ENCODE measurements at regions not wholly inside any gene's neighbourhood (a gene's known extent, or its start where the extent isn't known, plus 50 kb on each side); places are given as distances from the start of the nearest gene placed in this dataset.

DNA sequence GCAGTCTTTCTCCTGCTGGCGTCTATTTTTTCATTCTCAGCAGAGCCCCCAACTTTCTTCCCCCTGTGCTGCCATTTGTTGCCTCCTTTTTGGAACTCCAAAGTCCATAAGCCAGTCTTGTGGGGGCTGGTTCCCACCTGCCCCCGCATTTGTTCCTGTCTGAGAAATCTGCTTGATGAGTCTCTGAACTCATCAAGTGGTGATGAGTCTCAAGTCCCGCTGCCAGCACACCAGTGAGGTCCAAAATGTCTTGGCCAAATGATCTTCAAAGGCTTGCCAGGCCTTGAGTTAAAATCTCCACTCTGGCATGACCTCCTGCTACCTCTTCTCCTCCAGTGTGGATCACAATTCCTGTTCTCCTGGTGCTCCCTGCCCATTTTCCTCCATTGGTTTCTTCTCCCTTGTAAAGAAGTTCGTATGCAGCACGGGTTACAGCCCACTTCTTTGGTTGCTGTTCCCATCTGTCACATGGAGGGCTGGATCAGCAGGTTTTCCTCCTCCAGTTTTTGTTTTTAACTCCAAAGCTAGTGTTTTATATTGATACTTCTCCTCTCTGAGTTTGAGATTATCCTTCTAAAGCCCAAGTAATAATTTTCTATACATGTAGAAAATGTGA lies 72.7 kb upstream of the LIMCH1 start:
- DNase-seq: no peak

DNA sequence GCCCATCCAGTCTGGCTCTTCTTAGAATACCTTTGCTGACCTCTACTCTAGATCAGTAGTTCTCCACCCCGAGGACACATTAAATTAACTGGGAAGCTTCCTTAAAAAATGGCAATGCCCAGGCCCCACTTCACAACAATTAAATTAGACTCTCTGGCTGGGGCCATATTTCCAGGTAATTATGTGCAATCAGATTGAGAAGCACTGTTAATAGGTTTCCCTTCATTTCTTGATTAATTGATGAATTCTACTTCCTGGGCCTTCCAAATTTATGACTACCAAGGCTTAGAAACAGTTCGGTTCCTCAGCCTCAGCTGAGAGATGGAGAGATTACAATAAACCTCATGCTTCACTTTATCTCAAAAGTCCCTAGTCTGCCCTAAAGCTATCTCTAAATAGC lies 71.7 kb upstream of the LIMCH1 start:
- DNase-seq: no peak

DNA sequence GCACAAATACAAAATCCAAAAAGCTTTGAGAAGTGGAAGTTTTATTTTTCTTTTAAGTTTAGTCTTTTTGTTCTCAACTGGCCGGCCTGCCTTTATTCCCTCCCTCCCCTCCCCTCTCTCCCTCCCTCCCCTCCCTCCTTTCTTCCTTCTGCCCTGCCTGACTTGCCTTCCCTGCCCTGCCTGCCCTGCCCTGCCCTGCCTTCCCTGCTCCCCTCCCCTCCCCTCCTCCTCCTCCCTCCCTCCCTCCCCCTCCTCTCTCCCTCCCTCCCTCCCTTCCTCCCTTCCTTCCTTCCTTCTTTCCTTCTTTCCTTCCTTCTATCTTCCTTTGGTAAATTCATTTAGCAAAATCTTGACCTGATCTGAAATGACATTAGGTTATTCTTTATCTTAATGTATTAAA lies 69.8 kb upstream of the LIMCH1 start:
- no peak for DNase-seq

DNA sequence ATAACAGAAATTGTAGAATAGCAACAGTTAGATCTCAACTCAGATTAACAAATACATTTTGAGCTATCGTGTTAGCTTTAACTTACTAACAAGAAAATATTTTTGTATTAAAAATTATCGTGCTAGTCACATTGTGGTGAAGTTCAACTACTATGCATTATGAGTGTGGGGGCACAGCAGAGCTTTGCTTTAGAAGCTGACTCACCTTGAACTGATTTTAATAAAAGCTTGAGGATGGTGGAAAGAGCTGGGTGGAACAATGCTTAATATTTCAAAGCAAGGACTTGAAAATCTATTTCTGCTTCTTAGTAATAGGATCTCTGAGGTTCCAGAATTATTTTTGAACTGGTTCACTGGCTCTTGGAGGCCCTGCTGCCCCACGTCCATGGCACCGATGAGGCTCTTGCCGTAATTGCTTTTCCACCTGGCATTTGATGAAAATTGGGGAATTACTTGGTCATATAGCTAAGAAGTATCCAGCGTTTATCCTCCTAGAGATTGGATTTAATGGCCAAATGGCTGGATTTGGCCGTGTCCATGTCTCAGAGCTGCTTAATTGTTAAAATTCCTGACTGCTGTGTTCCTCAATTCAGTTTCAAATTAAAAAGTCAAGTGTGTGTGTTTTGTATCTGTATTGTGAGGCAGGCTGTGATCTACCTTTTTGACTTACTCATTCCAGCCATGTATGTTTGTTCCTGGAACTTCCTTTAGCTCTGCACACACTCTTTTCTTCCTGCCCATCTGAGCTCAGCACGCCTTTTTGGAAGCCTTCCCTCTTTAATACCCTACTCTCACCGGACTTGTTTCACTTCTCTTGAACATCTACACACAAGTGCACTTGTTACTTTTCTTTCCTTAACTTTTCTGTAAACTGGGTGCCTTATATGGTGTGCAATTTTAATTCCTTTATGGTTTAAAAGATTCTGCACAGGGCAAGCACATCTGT lies 66.6 kb upstream of the LIMCH1 start:
- no peak for DNase-seq

DNA sequence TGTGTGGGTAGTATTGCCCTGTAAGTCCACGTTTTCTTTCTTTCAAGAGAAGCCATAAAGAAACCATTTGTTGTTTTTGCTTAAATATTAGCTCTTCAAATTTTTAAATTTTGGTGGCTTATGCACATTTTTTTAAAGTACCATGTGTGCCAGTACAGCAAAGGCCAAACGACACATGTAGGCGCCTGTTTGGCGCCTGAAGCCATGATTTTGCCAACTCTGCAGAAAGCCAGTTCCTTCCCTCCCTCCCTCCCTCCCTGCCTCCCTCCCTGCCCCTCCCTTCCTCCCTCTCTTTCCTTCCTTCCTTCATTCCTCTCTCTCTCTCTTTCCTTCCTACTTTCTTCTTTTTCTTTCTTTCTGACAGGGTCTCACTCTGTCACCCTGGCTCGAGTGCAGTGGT lies 65.9 kb upstream of the LIMCH1 start:
- DNase-seq: no peak

DNA sequence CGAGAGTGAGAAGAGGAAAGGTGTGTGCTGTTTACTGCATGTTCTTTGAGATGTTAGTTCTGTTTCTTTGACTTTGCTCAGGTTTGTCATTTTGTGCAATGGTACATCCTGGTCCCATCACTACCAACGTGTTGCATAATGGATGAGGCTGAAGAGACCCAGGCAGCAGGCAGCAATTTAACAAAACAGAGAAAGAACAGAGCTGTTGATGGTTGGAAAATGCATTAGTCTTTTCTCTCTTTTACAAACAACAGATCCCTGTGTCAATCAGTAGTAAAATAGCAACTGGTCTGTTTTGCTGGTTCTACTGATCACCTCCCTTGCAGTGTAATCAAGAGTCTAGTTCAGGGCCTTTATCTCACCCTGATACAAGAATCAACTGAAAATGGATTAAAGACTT lies 64.8 kb upstream of the LIMCH1 start:
- DNase-seq: no peak

DNA sequence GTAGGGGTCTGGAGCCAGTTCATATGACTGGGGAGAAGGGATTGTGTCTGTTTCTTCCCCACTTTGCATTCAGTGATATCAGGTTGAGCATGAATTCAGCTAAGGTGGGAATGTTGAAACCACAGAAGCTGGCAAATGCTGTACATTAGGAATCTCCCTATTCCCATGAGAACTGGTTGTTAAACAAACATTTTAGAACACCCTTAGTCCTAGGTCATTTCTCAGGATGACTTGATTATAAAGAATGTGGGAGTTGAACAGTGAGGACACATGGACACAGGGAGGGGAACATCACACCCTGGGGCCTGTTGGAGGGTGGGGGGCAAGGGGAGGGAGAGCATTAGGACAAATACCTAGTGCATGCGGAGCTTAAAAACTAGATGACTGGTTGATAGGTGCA lies 62.6 kb upstream of the LIMCH1 start:
- DNase-seq: peak in 1 of 2 experiments; percentile 13

DNA sequence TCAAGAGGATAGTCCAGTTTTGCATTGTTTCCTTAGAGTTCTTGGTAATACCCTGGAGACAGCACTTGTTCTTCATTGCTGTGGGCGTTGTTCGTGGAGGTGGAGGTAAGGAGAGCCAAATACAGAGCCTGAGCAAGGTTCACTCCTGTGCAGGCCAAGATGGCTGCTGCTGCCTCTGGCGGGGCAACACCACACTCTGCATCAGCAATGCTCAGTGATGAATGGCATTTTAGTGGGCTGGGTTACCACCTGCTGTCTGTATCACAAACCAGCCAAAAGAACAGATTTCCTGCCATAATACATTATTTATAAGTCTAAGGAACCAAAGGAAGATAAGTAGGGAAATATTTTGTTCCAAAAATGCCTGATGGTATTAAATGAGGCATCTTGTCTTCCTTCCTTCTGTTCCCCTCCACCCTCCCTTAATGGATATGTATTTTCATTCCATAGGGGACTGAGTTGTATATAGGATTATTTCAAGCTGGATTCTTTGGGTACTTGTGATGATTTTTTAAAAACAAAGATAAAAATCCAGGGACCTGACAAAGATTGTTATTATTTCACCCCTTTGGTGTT lies 61.6 kb upstream of the LIMCH1 start:
- DNase-seq: no peak

DNA sequence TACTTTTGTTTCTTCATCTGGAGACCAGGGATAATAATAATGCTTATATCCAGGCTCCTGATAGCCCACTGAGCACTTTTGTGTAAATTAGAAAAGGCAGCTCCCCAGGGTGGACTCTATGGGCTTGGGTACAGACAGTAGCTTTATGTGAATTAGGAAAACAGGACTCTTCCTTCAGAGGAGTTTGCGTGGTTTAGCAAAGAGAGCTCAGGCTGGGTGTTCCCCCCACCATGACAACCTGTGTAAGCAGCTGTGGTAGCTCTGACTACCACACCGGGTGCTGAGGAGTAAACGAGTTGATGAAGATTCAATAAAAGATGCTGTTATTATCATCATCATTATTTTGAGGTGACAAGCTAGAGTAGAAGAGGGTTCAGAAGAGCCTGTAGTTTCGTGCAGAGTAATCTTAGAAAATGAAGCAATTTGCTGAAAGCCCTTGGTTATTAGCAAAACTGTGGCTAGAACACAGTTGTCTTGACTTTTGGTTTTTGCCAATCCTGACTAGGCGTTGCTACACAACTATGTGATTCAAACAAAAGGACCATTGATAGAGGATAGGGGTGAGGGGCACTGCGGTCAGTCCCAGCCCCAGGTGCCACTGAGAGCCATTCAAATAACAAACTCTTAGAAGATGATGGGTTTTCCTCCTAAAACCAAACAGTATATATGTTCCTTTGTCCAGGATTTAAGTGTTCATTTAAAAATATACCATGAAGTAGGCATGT lies 60.6 kb upstream of the LIMCH1 start:
- no peak for DNase-seq

DNA sequence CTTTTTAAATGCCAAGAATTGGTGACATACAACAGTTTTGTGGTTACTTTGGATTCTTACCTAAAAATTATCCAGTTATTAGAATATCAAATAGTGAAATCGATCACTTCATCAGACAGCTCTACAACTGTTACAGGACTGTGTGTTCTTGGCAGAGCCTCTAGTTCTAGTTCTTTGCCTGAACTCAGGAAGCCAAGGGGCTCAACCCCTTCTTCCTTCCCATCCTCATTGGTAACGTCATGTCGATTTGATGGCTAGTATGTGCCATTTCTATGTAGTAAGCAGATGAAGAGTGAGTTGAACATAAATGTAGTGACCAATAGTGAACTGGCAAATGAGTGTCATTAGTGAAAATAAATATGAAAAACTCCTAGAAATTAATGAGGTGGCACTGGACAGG lies 59.4 kb upstream of the LIMCH1 start:
- DNase-seq: no peak

DNA sequence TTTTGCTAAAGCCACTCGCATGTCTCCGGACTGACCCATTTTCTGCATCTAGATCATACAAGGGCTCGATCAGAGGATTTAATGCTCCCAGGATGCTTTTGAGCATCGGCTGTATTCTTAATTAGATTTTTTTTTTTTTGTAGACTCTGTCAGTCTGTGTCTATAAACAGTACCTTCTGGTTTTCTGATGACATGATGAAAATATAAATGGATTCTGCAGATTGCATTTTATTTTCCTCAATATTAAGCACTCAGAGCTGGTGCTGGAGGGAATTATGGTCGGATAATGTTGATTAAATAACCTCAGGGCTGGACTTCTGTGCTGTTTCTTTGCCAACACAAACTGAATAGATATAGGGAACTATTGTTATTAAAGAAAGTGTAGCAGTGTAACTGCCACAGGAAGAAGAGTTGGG lies 57.1 kb upstream of the LIMCH1 start:
- DNase-seq: no peak

DNA sequence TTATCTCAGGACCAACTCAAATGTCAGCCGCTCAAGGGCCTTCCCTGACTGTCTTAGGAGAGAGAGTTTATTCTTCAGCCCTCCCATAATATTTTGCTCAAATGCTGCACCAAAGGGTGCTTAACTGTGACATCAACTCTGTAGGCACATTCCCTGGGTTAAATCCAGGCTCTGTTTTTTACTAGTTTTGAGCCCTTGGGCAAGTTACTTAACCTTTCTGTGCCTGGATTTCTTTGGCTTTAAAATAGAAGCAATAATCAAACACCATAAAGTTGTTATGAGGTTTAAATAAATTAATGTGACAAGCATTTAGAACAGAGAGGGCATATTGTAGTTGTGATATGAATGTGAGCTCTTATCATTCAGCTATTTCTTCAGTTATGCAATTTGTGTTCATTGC lies 54.2 kb upstream of the LIMCH1 start:
- DNase-seq: no peak

DNA sequence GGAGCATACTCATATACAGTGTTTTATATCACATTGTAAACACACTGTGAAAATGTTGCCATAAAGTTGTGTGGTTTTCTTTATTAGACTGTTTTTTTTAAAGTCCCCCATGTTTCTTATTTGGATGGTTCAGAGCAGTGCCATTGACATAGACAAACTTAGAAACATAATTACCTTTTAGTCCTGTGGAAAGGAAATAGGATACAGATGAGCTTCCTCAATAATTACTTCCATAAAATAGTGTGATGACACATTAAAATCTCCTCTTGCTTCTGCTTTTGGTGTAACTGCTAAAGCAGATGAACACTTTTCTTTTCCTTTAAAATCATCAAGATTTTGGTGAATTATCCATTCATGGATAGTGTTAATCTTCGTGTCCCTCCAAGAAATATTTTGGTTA lies 52.9 kb upstream of the LIMCH1 start:
- DNase-seq: no peak

DNA sequence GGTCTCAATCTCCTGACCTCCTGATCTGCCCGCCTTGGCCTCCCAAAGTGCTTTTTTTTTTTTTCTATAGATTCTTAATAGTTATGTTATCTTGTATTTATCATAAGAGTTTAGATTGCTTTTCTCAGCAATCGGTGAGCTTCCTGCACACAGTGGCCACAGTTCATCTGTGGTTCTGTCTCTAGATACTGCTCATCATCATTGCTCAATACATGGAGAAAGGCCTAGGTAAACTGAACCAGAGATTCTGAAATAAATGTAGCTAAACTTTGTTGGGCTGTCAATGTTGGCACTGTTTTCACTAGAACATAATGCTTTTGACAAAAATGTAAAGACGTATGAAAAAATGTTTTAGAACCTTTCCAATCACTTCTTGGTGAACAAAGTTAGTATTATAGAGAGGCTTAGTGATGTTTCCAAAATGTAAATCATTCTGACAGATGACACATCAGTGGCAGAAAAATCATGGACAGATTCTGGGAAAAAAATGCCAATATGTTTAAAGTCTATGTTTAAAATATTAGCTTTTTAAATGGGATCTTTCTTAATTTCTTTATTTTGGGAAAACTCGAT lies 50.0 kb upstream of the LIMCH1 start:
- DNase-seq: no peak
